ENCODE measurements at regions not wholly inside any gene's neighbourhood (a gene's known extent, or its start where the extent isn't known, plus 50 kb on each side); places are given as distances from the start of the nearest gene placed in this dataset.

GRCh38 chr1:83813576-83813975 lies 185.4 kb downstream of the TTLL7 start:
- DNase-seq = peak in 1 of 2 experiments; percentile 27

DNA sequence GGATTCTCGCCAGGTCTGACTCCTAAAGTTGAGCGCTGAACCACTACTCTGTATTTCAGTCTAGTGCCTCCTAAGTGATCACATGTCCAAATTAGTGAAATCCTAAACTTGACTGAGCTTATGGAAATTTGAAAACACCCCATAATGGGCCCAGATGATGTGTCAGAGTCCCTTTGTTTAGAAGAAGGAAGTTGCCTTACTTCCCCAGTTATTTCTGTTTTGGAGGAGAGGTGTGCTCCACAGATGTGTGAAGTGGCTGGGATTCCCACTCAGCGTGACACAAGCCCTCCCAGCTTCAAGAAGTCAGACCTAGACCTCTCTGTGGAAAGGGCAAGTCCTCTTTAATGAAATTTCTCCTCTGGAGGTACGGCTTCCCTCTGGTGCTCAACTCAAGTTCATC lies 188.8 kb downstream of the TTLL7 start:
- DNase-seq = no peak

DNA sequence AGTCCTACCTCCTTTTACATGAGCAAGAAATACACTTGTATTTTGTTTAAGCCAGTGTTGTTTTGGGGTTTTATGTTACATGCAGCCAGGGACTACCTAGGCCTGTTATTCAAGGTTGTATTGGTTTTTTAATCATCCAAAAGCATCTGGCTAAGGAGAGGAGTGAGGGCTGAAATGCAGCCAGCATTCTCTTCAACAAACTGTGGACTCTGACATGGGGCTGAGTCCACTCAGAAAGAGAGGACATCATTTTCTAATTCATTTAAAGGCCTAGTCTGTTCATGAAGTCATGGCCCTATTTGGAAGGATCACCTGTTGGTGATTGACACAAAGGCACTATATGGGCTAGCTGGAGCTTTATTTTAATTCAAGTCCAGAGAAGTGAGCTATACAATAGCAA lies 190.4 kb downstream of the TTLL7 start:
- DNase-seq = no peak

- DNase-seq = no peak
These were observed 191.1 kb downstream of the TTLL7 start for GRCh38 chr1:83807821-83808220.

DNA sequence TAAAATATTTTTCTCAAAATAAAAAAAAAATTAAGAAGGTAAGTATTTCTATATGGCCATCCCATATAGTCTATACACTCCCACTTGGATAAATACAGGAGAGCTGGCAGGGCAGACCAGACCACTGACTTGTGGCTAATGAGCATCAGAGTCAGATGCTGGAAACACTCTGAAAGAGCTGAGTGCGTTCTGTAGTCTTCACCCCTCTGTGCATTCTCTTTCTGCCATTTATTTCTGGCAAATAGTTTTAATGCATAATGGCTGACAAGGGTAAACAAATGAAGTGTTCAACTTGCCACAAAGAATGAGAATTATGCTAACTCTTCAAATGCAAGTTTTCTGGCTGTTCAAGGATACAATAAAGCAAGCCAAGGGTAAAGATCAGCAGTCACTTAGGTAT lies 191.7 kb downstream of the TTLL7 start:
- no peak for DNase-seq

GRCh38 chr1:83805921-83806320 lies 193.0 kb downstream of the TTLL7 start:
- DNase-seq = no peak

DNA sequence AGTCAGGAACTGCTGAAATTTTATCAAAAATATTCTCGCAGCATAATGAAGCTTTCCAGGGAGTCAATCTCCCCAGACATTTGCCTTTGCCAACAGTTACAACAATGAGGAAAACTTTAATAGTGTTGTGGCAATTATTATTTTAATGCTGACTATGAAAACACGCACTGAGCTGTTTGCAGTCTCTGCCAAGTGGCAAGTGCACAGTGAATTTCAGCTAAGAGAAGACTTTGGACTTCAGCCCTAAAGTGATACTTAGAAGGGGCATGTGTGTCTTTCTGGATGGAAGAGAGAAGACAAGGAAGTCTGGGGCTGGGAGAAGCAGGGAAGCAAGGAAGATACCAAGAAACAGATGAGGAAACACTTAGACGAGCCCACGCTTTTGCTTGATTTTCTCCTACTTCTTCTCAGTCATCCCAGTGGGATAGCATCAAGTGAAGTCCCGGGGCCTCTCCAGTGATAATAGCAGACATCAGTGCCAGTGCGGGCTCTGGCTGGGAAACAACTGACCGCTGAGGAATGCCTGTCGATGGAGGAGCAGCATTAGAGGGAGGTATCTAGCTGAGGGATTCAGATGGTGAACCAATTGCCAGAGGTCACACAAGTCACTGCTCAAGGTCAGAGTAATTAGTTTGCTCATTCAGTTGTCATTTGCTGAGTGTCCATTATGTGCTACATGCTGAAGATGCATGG lies 196.3 kb downstream of the TTLL7 start:
- DNase-seq = no peak

- no peak for DNase-seq
These were observed 196.9 kb downstream of the TTLL7 start for GRCh38 chr1:83802023-83802422.

DNA sequence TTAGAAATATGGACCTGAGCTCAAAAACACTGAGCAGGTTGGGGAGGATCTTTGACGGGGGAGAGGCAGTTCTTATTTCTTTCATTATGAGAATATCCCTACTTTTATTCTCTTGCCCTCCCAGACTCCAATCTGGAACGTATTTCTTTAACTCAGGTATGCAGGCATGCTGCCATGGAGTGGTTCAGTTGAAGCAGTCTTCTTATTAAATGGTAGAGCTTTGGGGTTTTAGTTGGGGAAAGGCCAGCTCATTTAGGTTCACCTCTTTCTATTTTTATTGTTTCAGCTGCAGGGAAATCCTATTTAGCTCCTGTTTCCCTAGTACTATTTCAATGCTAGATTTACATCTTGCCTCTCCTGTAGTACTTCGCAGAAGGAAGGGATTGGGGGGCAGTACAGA lies 198.9 kb downstream of the TTLL7 start:
- no peak for DNase-seq

- DNase-seq = no peak
These were observed 199.3 kb downstream of the TTLL7 start for GRCh38 chr1:83799594-83799993.

- DNase-seq = no peak
These were observed 200.0 kb downstream of the TTLL7 start for GRCh38 chr1:83798965-83799364.

DNA sequence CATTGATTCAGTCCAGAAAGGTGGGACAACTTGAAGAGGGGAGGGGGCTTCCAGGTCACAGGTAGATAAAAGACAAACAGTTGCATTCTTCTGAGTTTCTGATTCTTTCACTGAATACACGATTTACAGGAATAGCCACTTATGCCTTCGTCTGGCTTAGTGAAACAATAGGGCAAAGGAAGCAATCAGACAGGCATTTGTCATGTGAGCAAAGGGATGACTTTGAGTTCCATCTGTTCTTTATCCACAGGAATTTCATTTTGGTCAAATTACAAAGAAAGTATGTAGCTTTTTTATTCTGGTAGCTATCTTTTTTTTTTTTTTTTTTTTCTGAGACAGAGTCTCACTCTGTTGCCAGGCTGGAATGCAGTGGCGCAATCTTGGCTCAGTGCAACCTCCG lies 202.5 kb downstream of the TTLL7 start:
- DNase-seq = no peak

DNA sequence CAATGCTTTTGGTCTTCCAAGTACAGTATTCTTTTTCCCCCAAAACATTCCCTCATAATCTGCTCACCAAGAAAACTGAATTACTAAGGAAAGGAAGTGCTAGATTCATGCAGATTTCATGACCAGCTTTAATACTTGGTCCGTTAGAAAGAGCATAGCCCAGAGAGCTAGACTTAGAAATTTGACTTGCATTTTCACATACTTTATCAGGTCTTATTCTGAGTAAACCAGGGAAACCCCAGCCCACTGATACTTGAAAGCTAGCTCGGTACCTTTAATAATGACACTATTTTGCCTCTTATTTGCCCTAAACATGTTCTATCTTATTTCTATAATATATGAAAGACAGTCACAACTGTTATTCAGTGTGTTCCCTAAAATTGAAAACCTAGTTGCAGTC lies 204.5 kb downstream of the TTLL7 start:
- DNase-seq = no peak

- DNase-seq = no peak
These were observed 207.0 kb downstream of the TTLL7 start for GRCh38 chr1:83791821-83792437.

DNA sequence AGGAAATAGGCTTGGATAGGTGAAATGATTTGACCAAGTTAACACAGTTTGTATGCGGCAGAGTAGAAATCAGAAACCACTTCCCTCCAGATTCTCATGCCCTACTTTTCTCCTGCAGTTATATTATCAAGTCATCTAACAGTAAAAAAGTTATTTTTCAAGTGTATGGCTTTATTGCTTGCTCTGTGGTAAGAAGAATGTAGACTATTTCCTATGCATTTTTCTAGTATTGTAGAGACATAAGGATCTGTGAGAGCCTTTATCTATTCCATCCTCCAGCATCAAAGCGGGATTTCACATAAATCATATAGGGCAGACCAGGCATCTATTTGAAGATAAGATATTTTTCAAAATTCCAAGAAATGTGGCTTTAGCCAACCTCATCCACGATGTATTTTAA lies 208.5 kb downstream of the TTLL7 start:
- DNase-seq = no peak

DNA sequence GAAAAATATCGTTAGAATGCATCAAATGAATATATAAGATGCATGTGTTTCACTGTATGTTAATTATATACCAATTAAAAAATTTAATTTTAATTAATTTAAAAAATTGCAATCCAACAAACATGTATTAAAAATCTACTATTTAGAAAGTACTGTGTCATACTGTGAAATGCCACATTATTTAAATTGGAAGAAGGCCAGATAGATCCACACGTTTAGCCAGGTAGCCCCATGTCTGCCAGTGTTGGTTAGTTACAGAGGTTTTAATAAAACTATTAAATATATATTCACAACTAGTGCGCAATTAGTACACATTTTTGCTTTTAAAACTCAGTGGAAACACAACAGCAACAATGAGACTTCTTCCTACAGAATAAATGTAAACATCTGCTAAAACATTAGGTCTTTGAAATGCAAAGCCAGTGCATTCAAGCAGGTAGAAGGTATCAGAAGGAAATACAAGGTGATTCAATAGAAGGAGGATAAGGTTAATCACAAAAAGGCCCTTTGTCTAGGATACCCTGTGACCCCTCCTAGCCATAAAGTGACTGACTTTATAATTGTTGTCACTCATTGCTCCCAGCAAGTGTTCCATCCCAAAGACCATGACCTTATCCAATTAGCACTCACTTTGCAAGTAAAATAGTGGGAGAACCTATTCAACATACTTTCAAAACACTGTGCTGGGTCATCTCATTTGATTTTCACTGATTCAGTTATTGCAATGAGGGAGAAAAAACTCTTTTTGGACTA lies 211.5 kb downstream of the TTLL7 start:
- no peak for DNase-seq

DNA sequence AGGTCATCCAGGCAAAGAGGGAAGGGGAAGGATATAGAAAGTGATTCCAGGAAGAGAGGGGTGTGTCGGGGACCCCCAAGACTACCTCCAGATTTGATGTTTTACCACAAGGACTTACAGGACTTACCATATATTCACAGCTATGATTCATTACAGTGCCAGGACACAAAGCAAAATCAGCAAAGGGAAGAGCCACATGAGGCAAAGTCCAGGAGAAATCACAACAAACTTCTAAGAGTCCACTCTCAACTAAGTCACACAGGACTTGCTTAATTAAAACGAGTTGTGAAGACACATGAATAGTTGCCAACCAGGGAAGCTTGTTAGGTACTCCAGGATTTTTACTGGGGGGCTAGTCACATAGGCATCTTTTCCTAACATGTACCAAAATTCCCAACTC lies 217.3 kb downstream of the TTLL7 start:
- DNase-seq = no peak

- no peak for DNase-seq
These were observed 219.4 kb downstream of the TTLL7 start for GRCh38 chr1:83779565-83779964.

DNA sequence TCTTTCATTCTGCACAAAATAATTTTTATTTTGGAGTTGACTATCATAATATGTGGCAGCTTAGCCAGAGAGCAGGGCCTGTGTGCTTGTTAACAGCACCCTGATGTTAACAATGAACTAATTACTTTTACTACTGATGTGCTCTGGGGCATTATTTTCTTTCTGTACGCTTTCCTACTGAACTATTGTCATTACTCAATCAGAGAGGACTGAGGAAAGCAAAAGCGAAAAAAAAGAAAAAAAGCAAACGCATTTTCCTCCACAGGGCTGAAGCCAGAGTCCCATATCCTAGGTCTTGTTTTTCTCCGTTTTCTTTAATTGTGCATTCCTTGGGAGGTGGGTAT lies 221.2 kb downstream of the TTLL7 start:
- DNase-seq = no peak

GRCh38 chr1:83776913-83777757 lies 221.8 kb downstream of the TTLL7 start:
- DNase-seq = no peak

DNA sequence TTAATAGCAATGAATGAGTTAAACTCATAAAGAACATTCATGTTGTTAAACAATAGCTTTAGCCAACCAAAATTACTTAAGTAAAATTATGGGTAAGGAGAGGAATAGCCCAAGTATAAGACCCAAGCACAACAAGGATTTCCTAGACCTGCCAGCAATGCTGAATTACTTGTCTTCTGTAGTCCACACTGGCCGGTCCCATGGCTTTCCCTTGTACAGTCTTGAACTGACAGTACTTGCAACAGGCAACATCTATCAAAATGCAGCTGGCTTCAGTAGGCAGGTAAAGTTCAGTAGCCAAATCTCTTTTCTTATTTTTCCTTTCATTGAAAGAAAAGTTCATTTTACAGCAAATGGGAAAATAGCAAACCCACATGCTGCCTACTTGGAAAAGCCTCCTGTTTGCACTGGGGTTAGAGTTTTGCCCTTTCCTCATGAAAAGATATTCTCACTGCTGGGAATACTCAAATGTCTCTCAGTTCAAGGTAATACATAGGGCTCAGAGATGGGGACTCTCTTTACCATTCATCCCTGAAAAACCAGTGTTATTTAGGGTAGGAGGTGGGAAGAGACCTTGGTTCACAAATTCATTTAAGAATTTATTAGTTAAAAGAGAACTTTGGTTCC lies 222.8 kb downstream of the TTLL7 start:
- no peak for DNase-seq

DNA sequence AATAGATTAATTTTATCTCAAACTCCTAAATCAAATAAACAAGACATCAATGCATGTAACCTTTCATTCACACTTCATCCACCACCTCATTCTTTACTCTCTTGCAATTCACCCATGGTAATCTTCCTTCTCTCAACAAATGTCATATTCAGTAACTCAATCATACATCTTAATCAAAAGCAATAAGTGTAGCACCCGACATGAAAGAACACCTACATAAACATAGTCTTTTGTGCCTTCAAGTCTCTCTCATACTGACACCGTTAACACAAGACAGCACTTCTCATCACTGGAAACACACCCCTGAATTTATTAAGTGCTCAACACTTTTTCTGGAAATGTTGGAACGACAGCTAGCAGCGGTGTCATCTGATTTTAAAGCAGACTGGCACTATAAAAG lies 225.9 kb downstream of the TTLL7 start:
- no peak for DNase-seq

GRCh38 chr1:83770319-83770661 lies 228.6 kb downstream of the TTLL7 start:
- DNase-seq = no peak
